ENCODE measurements at regions not wholly inside any gene's neighbourhood (a gene's known extent, or its start where the extent isn't known, plus 50 kb on each side); places are given as distances from the start of the nearest gene placed in this dataset.

DNA sequence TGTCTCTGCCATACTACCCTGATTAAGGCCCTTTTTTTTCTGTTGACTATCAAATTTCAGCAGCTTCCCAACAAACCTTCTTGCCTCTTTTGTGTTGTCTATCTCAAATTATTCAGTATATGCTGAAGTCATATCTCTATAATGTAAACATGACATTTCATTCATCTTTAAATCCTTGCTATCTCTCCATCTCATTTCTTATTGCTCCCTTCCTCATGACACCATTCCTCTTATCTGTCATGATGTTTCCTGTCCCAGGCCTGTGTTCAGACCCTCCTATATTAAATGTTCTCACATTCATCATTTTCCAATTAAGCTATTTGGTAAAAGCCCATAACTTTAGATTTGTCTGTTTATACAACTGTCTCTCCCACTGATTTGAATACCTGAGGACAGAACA, 482.6 kb downstream of the EPM2A start:
- no peak for TF ChIP-seq POLR2AphosphoS5 (IDR thresholded peaks at IDR 0.05)
- TF ChIP-seq, protein P1, sequence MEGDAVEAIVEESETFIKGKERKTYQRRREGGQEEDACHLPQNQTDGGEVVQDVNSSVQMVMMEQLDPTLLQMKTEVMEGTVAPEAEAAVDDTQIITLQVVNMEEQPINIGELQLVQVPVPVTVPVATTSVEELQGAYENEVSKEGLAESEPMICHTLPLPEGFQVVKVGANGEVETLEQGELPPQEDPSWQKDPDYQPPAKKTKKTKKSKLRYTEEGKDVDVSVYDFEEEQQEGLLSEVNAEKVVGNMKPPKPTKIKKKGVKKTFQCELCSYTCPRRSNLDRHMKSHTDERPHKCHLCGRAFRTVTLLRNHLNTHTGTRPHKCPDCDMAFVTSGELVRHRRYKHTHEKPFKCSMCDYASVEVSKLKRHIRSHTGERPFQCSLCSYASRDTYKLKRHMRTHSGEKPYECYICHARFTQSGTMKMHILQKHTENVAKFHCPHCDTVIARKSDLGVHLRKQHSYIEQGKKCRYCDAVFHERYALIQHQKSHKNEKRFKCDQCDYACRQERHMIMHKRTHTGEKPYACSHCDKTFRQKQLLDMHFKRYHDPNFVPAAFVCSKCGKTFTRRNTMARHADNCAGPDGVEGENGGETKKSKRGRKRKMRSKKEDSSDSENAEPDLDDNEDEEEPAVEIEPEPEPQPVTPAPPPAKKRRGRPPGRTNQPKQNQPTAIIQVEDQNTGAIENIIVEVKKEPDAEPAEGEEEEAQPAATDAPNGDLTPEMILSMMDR (IDR thresholded peaks at IDR 0.05) = no peak

Measured in suprapubic skin (tissue), 3 donors.